ENCODE measurements at regions not wholly inside any gene's neighbourhood (a gene's known extent, or its start where the extent isn't known, plus 50 kb on each side); places are given as distances from the start of the nearest gene placed in this dataset.

- H3K4me1 ChIP-seq, result no peaks in the 10 kb centered on the region
- TF ChIP-seq POLR2AphosphoS5 (IDR thresholded peaks at IDR 0.05) (no peak), POLR2A (IDR thresholded peaks at IDR 0.05) (no peak), EP300 (IDR thresholded peaks at IDR 0.05) (no peak)
- no peak overlapping the region for H3K27ac ChIP-seq
- H3K9me3 ChIP-seq, result no peaks in the 10 kb centered on the region
- H3K4me3 ChIP-seq, result no peak overlapping the region
- H3K36me3 ChIP-seq, result no peaks in the 10 kb centered on the region
- 80 to 96% methylated on average over 2 to 3 of the region's 3 CpGs for WGBS, 2 donors (ENCODE audit: low coverage in 1 of 2)
- no peak for ATAC-seq
- H3K27me3 ChIP-seq, result no peaks in the 10 kb centered on the region
Observed at GRCh38 chr13:106354961-106355360, 180.5 kb downstream of the EFNB2 start.

- TF ChIP-seq POLR2A (IDR thresholded peaks at IDR 0.05), result no peak
Observed at GRCh38 chr13:106352850-106353249, 182.6 kb downstream of the EFNB2 start.

GRCh38 chr13:106351251-106351650, 184.2 kb downstream of the EFNB2 start:
- no peaks in the 10 kb centered on the region for H3K9me3 ChIP-seq
- H3K27me3 ChIP-seq, result peaks cover 12% of the 10 kb centered on the region
- 83 to 90% methylated on average over 5 of the region's 5 CpGs for WGBS, 2 donors (ENCODE audit: low coverage in 1 of 2)
- peaks cover 0 to 17% (median 0%) of the 10 kb centered on the region in 3 donors for H3K4me1 ChIP-seq
- TF ChIP-seq EP300 (IDR thresholded peaks at IDR 0.05) (no peak), POLR2AphosphoS5 (IDR thresholded peaks at IDR 0.05) (no peak)
- no peak overlapping the region for H3K4me3 ChIP-seq
- no peaks in the 10 kb centered on the region for H3K36me3 ChIP-seq
- ATAC-seq, result no peak
- H3K27ac ChIP-seq, result no peak overlapping the region

More at GRCh38 chr13:106352850-106353249, 182.6 kb downstream of the EFNB2 start:
- ATAC-seq, result no peak
- no peak overlapping the region for H3K27ac ChIP-seq
- H3K27me3 ChIP-seq, result peaks cover 12% of the 10 kb centered on the region
- no peaks in the 10 kb centered on the region for H3K9me3 ChIP-seq
- H3K4me1 ChIP-seq, result peaks cover 0 to 17% (median 0%) of the 10 kb centered on the region in 3 donors
- no peak overlapping the region for H3K4me3 ChIP-seq
- H3K36me3 ChIP-seq, result no peaks in the 10 kb centered on the region

GRCh38 chr13:106350208-106350607, 185.3 kb downstream of the EFNB2 start:
- 92 to 100% methylated on average over 2 of the region's 4 CpGs for WGBS, 2 donors (ENCODE audit: low coverage in 1 of 2)
- no peak for ATAC-seq

GRCh38 chr13:106349080-106349931, 186.2 kb downstream of the EFNB2 start:
- Histone ChIP-seq H3K9me3 (no peaks in the 10 kb centered on the region), H3K36me3 (no peaks in the 10 kb centered on the region), H3K4me3 (peak overlapping the region in 1 of 2 donors; percentile 38), H3K4me1 (peaks cover 0 to 17% (median 0%) of the 10 kb centered on the region in 3 donors), H3K27ac (no peak overlapping the region), H3K27me3 (peaks cover 12% of the 10 kb centered on the region)
- WGBS, 2 donors (ENCODE audit: low coverage in 1 of 2), result 18 to 25% methylated on average over 8 to 9 of the region's 30 CpGs
- peak; percentile 69 for ATAC-seq
- no peak for TF ChIP-seq CTCF (IDR thresholded peaks at IDR 0.05)
- TF ChIP-seq POLR2AphosphoS5 (IDR thresholded peaks at IDR 0.05), result no peak
- no peak for TF ChIP-seq POLR2A (IDR thresholded peaks at IDR 0.05)
- no peak for TF ChIP-seq EP300 (IDR thresholded peaks at IDR 0.05)

More at GRCh38 chr13:106350208-106350607, 185.3 kb downstream of the EFNB2 start:
- TF ChIP-seq POLR2AphosphoS5 (IDR thresholded peaks at IDR 0.05), result no peak
- H3K4me1 ChIP-seq, result peaks cover 0 to 17% (median 0%) of the 10 kb centered on the region in 3 donors
- H3K27me3 ChIP-seq, result peaks cover 12% of the 10 kb centered on the region
- H3K27ac ChIP-seq, result no peak overlapping the region
- H3K36me3 ChIP-seq, result no peaks in the 10 kb centered on the region
- no peak overlapping the region for H3K4me3 ChIP-seq
- no peaks in the 10 kb centered on the region for H3K9me3 ChIP-seq

- no peak for ATAC-seq
- WGBS, 2 donors (ENCODE audit: low coverage in 1 of 2), result 70 to 73% methylated on average over 6 of the region's 6 CpGs
- Histone ChIP-seq H3K4me3 (no peak overlapping the region), H3K9me3 (no peaks in the 10 kb centered on the region), H3K27me3 (peaks cover 12% of the 10 kb centered on the region), H3K36me3 (no peaks in the 10 kb centered on the region), H3K4me1 (peaks cover 0 to 17% (median 0%) of the 10 kb centered on the region in 3 donors), H3K27ac (no peak overlapping the region)
- TF ChIP-seq POLR2A (IDR thresholded peaks at IDR 0.05), result no peak
- no peak for TF ChIP-seq EP300 (IDR thresholded peaks at IDR 0.05)
- TF ChIP-seq CTCF (IDR thresholded peaks at IDR 0.05), result no peak
- TF ChIP-seq POLR2AphosphoS5 (IDR thresholded peaks at IDR 0.05), result no peak
Observed at GRCh38 chr13:106348075-106348840, 187.2 kb downstream of the EFNB2 start.

Measured in gastroesophageal sphincter (tissue), 4 donors.